VCaP (cell line): ENCODE measurements at regions not wholly inside any gene's neighbourhood (a gene's known extent, or its start where the extent isn't known, plus 50 kb on each side); places are given as distances from the start of the nearest gene placed in this dataset.
"Not testable (repeated sequence)": the region's sequence is repeated elsewhere in the genome, so short reads cannot be mapped to it uniquely, and the experiment has no call there.

Experiments
- H3K27ac ChIP-seq: fragments of 450-650 bp; 2 replicates; pipeline ENCODE4 v1.5.1; 2017
- CTCF ChIP-seq: fragments of 450-650 bp; conservative IDR thresholded peaks from 2 replicates; pipeline ENCODE4 v1.5.1; 2017; ENCODE audit warnings: mild to moderate bottlenecking, moderate library complexity

- TF ChIP-seq CTCF, result no peak
- H3K27ac ChIP-seq, result no peak overlapping the region
These were observed 68.2 kb upstream of the MAML3 start for GRCh38 chr4:140222171-140222570.

GRCh38 chr4:140220058-140220457 is 66.1 kb upstream of the MAML3 start:
- H3K27ac ChIP-seq, result no peak overlapping the region
- no peak for TF ChIP-seq CTCF

- no peak for TF ChIP-seq CTCF
- no peak overlapping the region for H3K27ac ChIP-seq
These were observed 65.6 kb upstream of the MAML3 start for GRCh38 chr4:140219567-140219966.

GRCh38 chr4:140219070-140219469 is 65.1 kb upstream of the MAML3 start:
- not testable (repeated sequence) for H3K27ac ChIP-seq

- TF ChIP-seq CTCF, result no peak
- H3K27ac ChIP-seq, result no peak overlapping the region
These were observed 59.8 kb upstream of the MAML3 start for GRCh38 chr4:140213749-140214148.

- no peak overlapping the region for H3K27ac ChIP-seq
- no peak for TF ChIP-seq CTCF
These were observed 59.1 kb upstream of the MAML3 start for GRCh38 chr4:140213116-140213515.

- TF ChIP-seq CTCF, result no peak
- H3K27ac ChIP-seq, result no peak overlapping the region
These were observed 58.7 kb upstream of the MAML3 start for GRCh38 chr4:140212646-140213045.

GRCh38 chr4:140212194-140212593 is 58.2 kb upstream of the MAML3 start:
- TF ChIP-seq CTCF, result no peak
- H3K27ac ChIP-seq, result no peak overlapping the region
